GM23338 (cell line): ENCODE measurements at regions not wholly inside any gene's neighbourhood (a gene's known extent, or its start where the extent isn't known, plus 50 kb on each side); places are given as distances from the start of the nearest gene placed in this dataset.

Experiments
- ATAC-seq: fragments of 200-7000 bp; cut with Tn5 transposase; 3 replicates; pipeline ENCODE4 v1.9.1; 2020
- DNase-seq: peaks from one replicate; pipeline ENCODE4 v3.0.0-alpha.2; 2015; ENCODE audit warnings: low spot score
- H2AFZ ChIP-seq: fragments of 200-600 bp; sonication (generic); 2 replicates; pipeline ENCODE4 v1.8.0; 2016; ENCODE audit warnings: antibody characterized with exemption, mild to moderate bottlenecking, moderate library complexity
- H3F3A ChIP-seq: fragments of 200-600 bp; sonication (generic); replicated peaks from 2 replicates; pipeline ENCODE4 v1.8.0; 2017; ENCODE audit warnings: antibody characterized with exemption, mixed run types, low read depth
- H3K27ac ChIP-seq: fragments of 200-600 bp; sonication (generic); 2 replicates; pipeline ENCODE4 v1.6.1; 2016; ENCODE audit warnings: low read depth
- H3K27me3 ChIP-seq: fragments of 200-600 bp; sonication (generic); 2 replicates; pipeline ENCODE4 v1.8.0; 2016; ENCODE audit warnings: mild to moderate bottlenecking, mixed run types, moderate library complexity; ENCODE audit not compliant: insufficient read depth
- H3K36me3 ChIP-seq: fragments of 200-600 bp; sonication (generic); 2 replicates; pipeline ENCODE4 v1.8.0; 2016; ENCODE audit warnings: mild to moderate bottlenecking; ENCODE audit not compliant: insufficient read depth
- H3K4me1 ChIP-seq: fragments of 200-600 bp; sonication (generic); 2 replicates; pipeline ENCODE4 v1.8.0; 2016; ENCODE audit warnings: mild to moderate bottlenecking, moderate library complexity; ENCODE audit not compliant: insufficient read depth
- H3K4me2 ChIP-seq: fragments of 200-600 bp; sonication (generic); 2 replicates; pipeline ENCODE4 v1.7.1; 2017; ENCODE audit warnings: mixed run types
- H3K4me3 ChIP-seq: fragments of 200-600 bp; sonication (generic); 2 replicates; pipeline ENCODE4 v1.6.1; 2016; ENCODE audit warnings: mixed run types
- H3K79me2 ChIP-seq: fragments of 200-600 bp; sonication (generic); replicated peaks from 2 replicates; pipeline ENCODE4 v1.8.0; 2017; ENCODE audit warnings: mild to moderate bottlenecking; ENCODE audit not compliant: insufficient read depth
- H3K9me2 ChIP-seq: fragments of 200-600 bp; sonication (generic); 2 replicates; pipeline ENCODE4 v1.8.0; 2017; ENCODE audit not compliant: insufficient read depth
- H4K20me1 ChIP-seq: fragments of 200-600 bp; sonication (generic); replicated peaks from 2 replicates; pipeline ENCODE4 v1.8.0; 2017; ENCODE audit warnings: mild to moderate bottlenecking; ENCODE audit not compliant: insufficient read depth
- H3K27ac Mint-ChIP-seq: 2 replicates; pipeline ENCODE4 v1.8.0; 2020; ENCODE audit warnings: inconsistent platforms, mild to moderate bottlenecking, moderate library complexity, mixed read lengths
- H3K27me3 Mint-ChIP-seq: 3 replicates; pipeline ENCODE4 v1.8.0; 2022; ENCODE audit warnings: low read depth, mild to moderate bottlenecking, moderate library complexity, mixed read lengths, inconsistent platforms; ENCODE audit not compliant: insufficient read depth, poor library complexity
- H3K36me3 Mint-ChIP-seq: 3 replicates; pipeline ENCODE4 v1.8.0; 2021; ENCODE audit warnings: low read depth, mild to moderate bottlenecking, inconsistent platforms, moderate library complexity, mixed read lengths
- H3K4me1 Mint-ChIP-seq: 3 replicates; pipeline ENCODE4 v1.8.0; 2020; ENCODE audit warnings: mild to moderate bottlenecking, inconsistent platforms, mixed read lengths
- H3K4me3 Mint-ChIP-seq: 3 replicates; pipeline ENCODE4 v1.8.0; 2021; ENCODE audit warnings: moderate library complexity, mild to moderate bottlenecking, inconsistent platforms, mixed read lengths
- H3K9me3 Mint-ChIP-seq: 3 replicates; pipeline ENCODE4 v1.8.0; 2020; ENCODE audit warnings: moderate library complexity, mild to moderate bottlenecking, inconsistent platforms, mixed read lengths
- CREB1 ChIP-seq: fragments of 250-450 bp; sonication (Bioruptor Pico); IDR thresholded peaks from 2 replicates; pipeline ENCODE4 v1.5.0; 2020; ENCODE audit warnings: low read depth, mild to moderate bottlenecking, moderate library complexity
- CTCF ChIP-seq, 2 experiments: fragments of 200-600 bp in 1 of 2; sonication (generic) in 1 of 2; conservative IDR thresholded peaks; 2 replicates each; pipeline versions ENCODE4 v1.5.1 to v1.6.1; 2016 to 2017; ENCODE audit warnings: antibody characterized with exemption in 2 of 2, low read depth in 2 of 2, mild to moderate bottlenecking in 2 of 2, moderate library complexity in 1 of 2
- EZH2 ChIP-seq: fragments of 200-600 bp; sonication (generic); IDR thresholded peaks from one replicate; pipeline ENCODE4 v1.8.0; 2017; ENCODE audit warnings: antibody characterized with exemption, mild to moderate bottlenecking, low read depth; ENCODE audit not compliant: unreplicated experiment
- EZH2phosphoT487 ChIP-seq: fragments of 200-600 bp; sonication (generic); IDR thresholded peaks from one replicate; pipeline ENCODE4 v1.8.1; 2018; ENCODE audit warnings: antibody characterized with exemption; ENCODE audit not compliant: unreplicated experiment
- JUNB ChIP-seq: IDR thresholded peaks from one replicate; pipeline ENCODE4 v1.6.1; 2016; ENCODE audit warnings: antibody characterized with exemption; ENCODE audit not compliant: unreplicated experiment
- NANOG ChIP-seq: IDR thresholded peaks from 2 replicates; pipeline ENCODE4 v1.6.1; 2016; ENCODE audit warnings: antibody characterized with exemption, borderline replicate concordance
- POLR2AphosphoS5 ChIP-seq: IDR thresholded peaks from 2 replicates; pipeline ENCODE4 v1.6.1; 2016; ENCODE audit warnings: antibody characterized with exemption, low read depth
- STAT1 ChIP-seq: IDR thresholded peaks from one replicate; pipeline ENCODE4 v1.6.1; 2016; ENCODE audit warnings: antibody characterized with exemption; ENCODE audit not compliant: unreplicated experiment
- ZNF114 ChIP-seq: fragments of 250-450 bp; sonication (Bioruptor Pico); IDR thresholded peaks from 2 replicates; pipeline ENCODE4 v1.5.0; 2020; ENCODE audit warnings: mild to moderate bottlenecking, moderate library complexity
- ZNF331 ChIP-seq: fragments of 250-450 bp; sonication (Bioruptor Pico); IDR thresholded peaks from 2 replicates; pipeline ENCODE4 v1.5.0; 2020; ENCODE audit warnings: low read depth, mild to moderate bottlenecking, moderate library complexity
- ZNF462 ChIP-seq: fragments of 250-450 bp; sonication (Bioruptor Pico); IDR thresholded peaks from 2 replicates; pipeline ENCODE4 v1.5.0; 2020; ENCODE audit warnings: mild to moderate bottlenecking, moderate library complexity

GRCh38 chr18:24964216-24964615 lies 387.8 kb downstream of the ZNF521 start:
- DNase-seq (peak; percentile 67), ATAC-seq (peak; percentile 97)
- Histone ChIP-seq H3K9me2 (peaks cover 22% of the 10 kb centered on the region), H2AFZ (peak overlapping the region; percentile 98), H3K27ac (no peak overlapping the region), H3K4me2 (no peak overlapping the region), H3K27me3 (no peaks in the 10 kb centered on the region), H3K4me1 (no peaks in the 10 kb centered on the region), H3K4me3 (no peak overlapping the region), H3K36me3 (no peaks in the 10 kb centered on the region), H3K79me2 (no peaks in the 10 kb centered on the region), H3F3A (no peaks in the 10 kb centered on the region), H4K20me1 (no peaks in the 10 kb centered on the region)
- Mint-ChIP-seq H3K36me3 (no peaks in the 10 kb centered on the region), H3K27ac (no peak overlapping the region), H3K9me3 (no peaks in the 10 kb centered on the region), H3K4me1 (peaks cover 7% of the 10 kb centered on the region; the same call in 2 of the 3 replicates), H3K4me3 (no peak overlapping the region), H3K27me3 (no peaks in the 10 kb centered on the region)
- TF ChIP-seq STAT1 = no peak
- TF ChIP-seq CTCF (conservative IDR thresholded peaks at IDR 0.05; ENCODE audit: low read depth in 2 of 2) = peak in 1 of 2 experiments; percentile 42; a peak in 1 of 4 replicates

- Histone ChIP-seq H4K20me1 (no peaks in the 10 kb centered on the region), H3K79me2 (no peaks in the 10 kb centered on the region), H3K27me3 (no peaks in the 10 kb centered on the region), H2AFZ (no peak overlapping the region), H3K4me3 (no peak overlapping the region), H3K4me1 (no peaks in the 10 kb centered on the region), H3K9me2 (peaks cover 25% of the 10 kb centered on the region), H3K4me2 (no peak overlapping the region), H3K27ac (no peak overlapping the region), H3K36me3 (no peaks in the 10 kb centered on the region), H3F3A (no peaks in the 10 kb centered on the region)
- Mint-ChIP-seq H3K36me3 (no peaks in the 10 kb centered on the region), H3K27me3 (no peaks in the 10 kb centered on the region), H3K4me3 (no peak overlapping the region), H3K4me1 (peaks cover 7% of the 10 kb centered on the region; the same call in 2 of the 3 replicates), H3K9me3 (no peaks in the 10 kb centered on the region), H3K27ac (no peak overlapping the region)
- ATAC-seq = no peak
- no peak for DNase-seq
- TF ChIP-seq ZNF114 (no peak), CTCF (conservative IDR thresholded peaks at IDR 0.05; ENCODE audit: low read depth in 2 of 2) (no peak), ZNF462 (CRISPR knock-in tag) (no peak), EZH2phosphoT487 (no peak), STAT1 (no peak), JUNB (no peak), NANOG (no peak), CREB1 (CRISPR knock-in tag) (no peak), ZNF331 (CRISPR knock-in tag) (no peak), POLR2AphosphoS5 (no peak), EZH2 (no peak)
These were observed 383.7 kb downstream of the ZNF521 start for GRCh38 chr18:24968238-24968775.
